DND-41 (cell line): ENCODE measurements at regions not wholly inside any gene's neighbourhood (a gene's known extent, or its start where the extent isn't known, plus 50 kb on each side); places are given as distances from the start of the nearest gene placed in this dataset.

Experiments
- ATAC-seq: fragments of 200-7000 bp; cut with Tn5 transposase; 3 replicates; pipeline ENCODE4 v1.9.1; 2021; ENCODE audit warnings: low read depth; ENCODE audit not compliant: insufficient read depth
- DNase-seq: peaks from one replicate; pipeline ENCODE4 v3.0.0-alpha.2; 2020
- H2AFZ ChIP-seq: 2 replicates; pipeline ENCODE4 v1.6.0; 2012; ENCODE audit warnings: low read depth, low read length
- H3K27ac ChIP-seq: 2 replicates; pipeline ENCODE4 v1.5.1; 2012; ENCODE audit warnings: low read length, inconsistent platforms
- H3K27me3 ChIP-seq: fragments of 200-600 bp; sonication (generic); 2 replicates; pipeline ENCODE4 v1.6.0; 2012; ENCODE audit warnings: low read length, mild to moderate bottlenecking, inconsistent platforms; ENCODE audit not compliant: insufficient read depth, poor library complexity
- H3K36me3 ChIP-seq: 2 replicates; pipeline ENCODE4 v1.5.1; 2012; ENCODE audit warnings: low read length, inconsistent platforms; ENCODE audit not compliant: insufficient read depth
- H3K4me1 ChIP-seq: 2 replicates; pipeline ENCODE4 v1.5.1; 2012; ENCODE audit warnings: mild to moderate bottlenecking, low read length; ENCODE audit not compliant: insufficient read depth
- H3K4me2 ChIP-seq: 2 replicates; pipeline ENCODE4 v1.6.0; 2012; ENCODE audit warnings: mild to moderate bottlenecking, moderate library complexity, low read length, inconsistent platforms; ENCODE audit not compliant: insufficient read depth
- H3K4me3 ChIP-seq, 2 experiments: fragments of 200-600 bp in 1 of 2; shearing (Covaris generic) in 1 of 2; 2 replicates each; pipeline ENCODE4 v1.5.1; 2012 to 2016; ENCODE audit warnings: inconsistent platforms in 2 of 2, low read length in 2 of 2, mild to moderate bottlenecking in 2 of 2, low read depth in 1 of 2, moderate library complexity in 1 of 2
- H3K79me2 ChIP-seq: 2 replicates; pipeline ENCODE4 v1.6.0; 2012; ENCODE audit warnings: low read length, inconsistent platforms; ENCODE audit not compliant: insufficient read depth
- H3K9ac ChIP-seq: 2 replicates; pipeline ENCODE4 v1.6.0; 2012; ENCODE audit warnings: low read depth, mild to moderate bottlenecking, inconsistent platforms, low read length, moderate library complexity
- H3K9me3 ChIP-seq: 2 replicates; pipeline ENCODE4 v1.5.1; 2012; ENCODE audit warnings: low read length, moderate library complexity, mild to moderate bottlenecking, inconsistent platforms; ENCODE audit not compliant: insufficient read depth, severe bottlenecking
- H4K20me1 ChIP-seq: 2 replicates; pipeline ENCODE4 v1.6.0; 2012; ENCODE audit warnings: low read length; ENCODE audit not compliant: insufficient read depth
- EZH2 ChIP-seq: IDR thresholded peaks from 3 replicates; pipeline ENCODE4 v1.6.1; 2012; ENCODE audit warnings: borderline replicate concordance, low read depth, mild to moderate bottlenecking, moderate library complexity, low read length, inconsistent platforms; ENCODE audit not compliant: severe bottlenecking
- TF ChIP-seq, protein P1 (sequence below): IDR thresholded peaks from 2 replicates; pipeline ENCODE4 v1.5.1; 2012; ENCODE audit warnings: borderline replicate concordance, low read length, moderate library complexity, mild to moderate bottlenecking; ENCODE audit not compliant: poor library complexity, severe bottlenecking; ENCODE audit errors: extremely low read depth

DNA sequence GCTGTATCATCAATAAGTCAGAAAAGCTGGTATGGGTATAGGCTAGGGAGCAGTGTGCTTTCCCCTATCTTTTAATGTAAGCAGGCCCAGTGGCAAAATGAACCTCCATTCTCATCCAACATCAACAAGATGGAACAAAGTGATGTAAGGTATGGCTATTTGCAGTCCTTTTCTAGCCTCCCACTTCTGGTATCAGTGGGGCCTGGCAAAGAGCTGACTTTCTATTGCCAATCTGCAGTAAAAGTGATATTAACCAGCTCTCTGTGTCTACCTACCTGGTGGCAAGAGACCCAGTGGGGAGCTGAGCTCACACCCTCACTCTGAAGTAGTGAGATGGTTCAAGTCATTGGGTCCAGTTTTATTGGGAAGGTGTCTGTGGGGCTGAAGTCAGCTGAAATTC is 1492.6 kb downstream of the CDH11 start:
- Histone ChIP-seq H3K9ac (no peak overlapping the region), H3K27me3 (no peaks in the 10 kb centered on the region), H3K36me3 (no peaks in the 10 kb centered on the region), H4K20me1 (no peaks in the 10 kb centered on the region), H3K4me3 (no peak overlapping the region), H3K27ac (no peak overlapping the region), H3K9me3 (peaks cover 3% of the 10 kb centered on the region), H3K79me2 (no peaks in the 10 kb centered on the region), H3K4me2 (no peak overlapping the region), H2AFZ (no peak overlapping the region), H3K4me1 (no peaks in the 10 kb centered on the region)
- no peak for ATAC-seq
- TF ChIP-seq, protein P1, sequence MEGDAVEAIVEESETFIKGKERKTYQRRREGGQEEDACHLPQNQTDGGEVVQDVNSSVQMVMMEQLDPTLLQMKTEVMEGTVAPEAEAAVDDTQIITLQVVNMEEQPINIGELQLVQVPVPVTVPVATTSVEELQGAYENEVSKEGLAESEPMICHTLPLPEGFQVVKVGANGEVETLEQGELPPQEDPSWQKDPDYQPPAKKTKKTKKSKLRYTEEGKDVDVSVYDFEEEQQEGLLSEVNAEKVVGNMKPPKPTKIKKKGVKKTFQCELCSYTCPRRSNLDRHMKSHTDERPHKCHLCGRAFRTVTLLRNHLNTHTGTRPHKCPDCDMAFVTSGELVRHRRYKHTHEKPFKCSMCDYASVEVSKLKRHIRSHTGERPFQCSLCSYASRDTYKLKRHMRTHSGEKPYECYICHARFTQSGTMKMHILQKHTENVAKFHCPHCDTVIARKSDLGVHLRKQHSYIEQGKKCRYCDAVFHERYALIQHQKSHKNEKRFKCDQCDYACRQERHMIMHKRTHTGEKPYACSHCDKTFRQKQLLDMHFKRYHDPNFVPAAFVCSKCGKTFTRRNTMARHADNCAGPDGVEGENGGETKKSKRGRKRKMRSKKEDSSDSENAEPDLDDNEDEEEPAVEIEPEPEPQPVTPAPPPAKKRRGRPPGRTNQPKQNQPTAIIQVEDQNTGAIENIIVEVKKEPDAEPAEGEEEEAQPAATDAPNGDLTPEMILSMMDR = no peak
- no peak for TF ChIP-seq EZH2
- no peak for DNase-seq

DNA sequence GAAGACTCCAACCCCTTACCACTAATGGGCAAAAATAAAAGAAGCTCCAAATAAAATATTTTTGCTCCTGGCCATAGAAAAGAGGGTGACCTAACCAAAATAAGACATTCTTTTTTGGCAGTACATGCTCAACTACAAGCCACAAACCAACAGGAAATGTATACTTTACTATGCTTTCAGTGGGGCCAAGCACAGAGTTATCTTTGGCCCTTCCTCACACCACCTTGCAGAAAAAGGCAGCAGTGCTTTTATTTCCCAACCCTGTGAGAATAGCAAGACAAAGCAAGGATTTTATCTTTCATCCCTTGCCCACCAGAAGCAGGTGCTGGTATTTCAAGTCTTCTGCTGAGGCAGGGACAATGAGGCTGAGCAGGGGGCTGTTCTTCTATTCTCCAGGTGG is 1493.1 kb downstream of the CDH11 start:
- H3K27me3 ChIP-seq = no peaks in the 10 kb centered on the region
- H4K20me1 ChIP-seq = no peaks in the 10 kb centered on the region
- H3K27ac ChIP-seq = no peak overlapping the region
- no peaks in the 10 kb centered on the region for H3K79me2 ChIP-seq
- no peaks in the 10 kb centered on the region for H3K36me3 ChIP-seq
- no peaks in the 10 kb centered on the region for H3K4me1 ChIP-seq
- no peak overlapping the region for H3K4me3 ChIP-seq
- no peak for DNase-seq
- H3K9me3 ChIP-seq = peaks cover 3% of the 10 kb centered on the region
- TF ChIP-seq, protein P1 = no peak
- no peak for TF ChIP-seq EZH2
- no peak overlapping the region for H3K9ac ChIP-seq
- no peak overlapping the region for H3K4me2 ChIP-seq
- no peak overlapping the region for H2AFZ ChIP-seq
- no peak for ATAC-seq

DNA sequence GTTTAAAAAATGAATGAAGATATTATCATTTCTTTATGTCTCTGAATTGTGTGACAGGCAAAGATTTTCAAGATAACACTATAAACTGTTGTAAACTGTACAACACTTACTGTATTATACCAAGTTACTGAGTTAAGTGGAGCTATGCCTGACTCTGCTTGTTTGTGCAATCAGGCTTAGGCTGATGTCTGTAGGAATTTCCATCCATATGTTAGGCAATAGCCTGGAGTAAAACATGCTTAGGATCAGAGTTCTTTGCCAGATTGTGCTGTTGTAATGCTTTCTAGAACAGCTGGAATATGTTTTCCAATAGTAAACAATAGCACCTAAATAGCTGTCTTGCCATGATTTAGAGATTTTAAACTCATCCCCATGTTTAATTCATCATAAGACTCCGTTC is 1496.7 kb downstream of the CDH11 start:
- TF ChIP-seq, protein P1 = no peak
- TF ChIP-seq EZH2 = no peak
- H3K36me3 ChIP-seq = no peaks in the 10 kb centered on the region
- H3K4me2 ChIP-seq = no peak overlapping the region
- H3K9ac ChIP-seq = no peak overlapping the region
- no peak overlapping the region for H3K4me3 ChIP-seq
- no peak overlapping the region for H3K27ac ChIP-seq
- H2AFZ ChIP-seq = no peak overlapping the region
- no peaks in the 10 kb centered on the region for H3K27me3 ChIP-seq
- no peak for DNase-seq
- H3K79me2 ChIP-seq = no peaks in the 10 kb centered on the region
- peaks cover 3% of the 10 kb centered on the region for H3K9me3 ChIP-seq
- no peaks in the 10 kb centered on the region for H3K4me1 ChIP-seq
- ATAC-seq = no peak
- no peaks in the 10 kb centered on the region for H4K20me1 ChIP-seq

DNA sequence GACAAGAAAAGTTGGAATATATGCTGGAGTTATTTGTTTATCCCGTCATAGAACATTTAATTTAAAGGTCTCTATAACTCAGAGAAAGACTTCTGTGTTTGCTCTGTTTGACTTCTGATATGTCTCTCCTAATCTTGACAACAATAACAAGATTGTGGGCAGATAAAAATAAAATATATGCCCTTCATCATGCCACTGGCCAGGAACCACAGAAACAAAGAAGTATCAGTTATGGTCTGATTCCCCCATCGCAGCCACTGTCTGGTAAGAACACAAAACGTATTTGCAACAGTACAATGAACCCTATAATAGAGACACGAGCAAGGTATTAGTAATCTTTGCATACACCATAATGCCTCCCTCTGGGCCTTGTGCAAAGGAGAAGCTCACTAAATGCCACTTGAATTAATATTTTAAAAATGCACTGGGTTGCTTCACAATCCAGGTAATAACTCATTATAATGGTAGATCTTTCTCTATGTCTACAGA is 1498.3 kb downstream of the CDH11 start:
- Histone ChIP-seq H3K4me1 (no peaks in the 10 kb centered on the region), H4K20me1 (no peaks in the 10 kb centered on the region), H3K9me3 (no peaks in the 10 kb centered on the region), H3K4me2 (no peak overlapping the region), H3K79me2 (no peaks in the 10 kb centered on the region), H3K9ac (no peak overlapping the region), H2AFZ (no peak overlapping the region), H3K27ac (no peak overlapping the region), H3K27me3 (no peaks in the 10 kb centered on the region), H3K36me3 (no peaks in the 10 kb centered on the region), H3K4me3 (no peak overlapping the region)
- ATAC-seq (no peak), DNase-seq (no peak)
- TF ChIP-seq, protein P1 = no peak
- TF ChIP-seq EZH2 = no peak
